Transverse colon (tissue), 4 donors: ENCODE measurements at regions not wholly inside any gene's neighbourhood (a gene's known extent, or its start where the extent isn't known, plus 50 kb on each side); places are given as distances from the start of the nearest gene placed in this dataset.

Experiments
- DNase-seq: peaks from one replicate; pipeline ENCODE4 v3.0.0-alpha.2; 2019
- H3K27ac ChIP-seq, 4 donors: fragments of 200-600 bp; sonication (generic); 2 replicates each; pipeline ENCODE4 v1.5.1; 2016 to 2018; ENCODE audit warnings: inconsistent platforms in 4 of 4
- H3K27me3 ChIP-seq: fragments of 200-600 bp; sonication (generic); 2 replicates; pipeline ENCODE4 v1.5.1; 2017; ENCODE audit warnings: inconsistent platforms
- H3K36me3 ChIP-seq, 4 donors: fragments of 200-600 bp; sonication (generic); 2 replicates each; pipeline ENCODE4 v1.5.1; 2017 to 2019; ENCODE audit warnings: inconsistent platforms in 4 of 4
- H3K4me1 ChIP-seq, 4 donors: fragments of 200-600 bp; sonication (generic); 2 replicates each; pipeline ENCODE4 v1.5.1; 2017 to 2020; ENCODE audit warnings: inconsistent platforms in 4 of 4
- H3K4me3 ChIP-seq, 4 donors: fragments of 200-600 bp; sonication (generic); 1 replicate in 1 of 4; 2 replicates in 3 of 4; pipeline versions ENCODE4 v1.5.1 to v1.6.1; 2017 to 2019; ENCODE audit warnings: inconsistent platforms in 4 of 4
- H3K9me3 ChIP-seq, 2 donors: fragments of 200-600 bp; sonication (generic); 2 replicates each; pipeline ENCODE4 v1.5.1; 2017 to 2019; ENCODE audit warnings: inconsistent platforms in 2 of 2
- EP300 ChIP-seq: sonication (generic); formaldehyde crosslinking; IDR thresholded peaks from one replicate; pipeline ENCODE4 v1.6.1; 2017; ENCODE audit warnings: antibody characterized with exemption, low read depth
- POLR2A ChIP-seq: fragments of 450-650 bp; IDR thresholded peaks from one replicate; pipeline ENCODE4 v1.6.1; 2016; ENCODE audit warnings: antibody characterized with exemption, mild to moderate bottlenecking, moderate library complexity
- POLR2AphosphoS5 ChIP-seq, 3 donors: sonication (generic); formaldehyde crosslinking; IDR thresholded peaks; one replicate each; pipeline ENCODE4 v1.6.1; 2016; ENCODE audit warnings: antibody characterized with exemption in 3 of 3
- WGBS, 2 donors: methylation state at CpG; one replicate each; pipeline ENCODE4 v1.1.5; 2018; ENCODE audit warnings: low coverage in 1 of 2; 5-methylcytosine and 5-hydroxymethylcytosine counted together
- in situ Hi-C, 4 donors: fragments of 200-750 bp; cut with MboI; loops; one replicate each; pipeline versions ENCODE4 v1.15.0 to v1.15.1; 2017; ENCODE audit warnings: low sequenced_read_pairs in 3 of 4, low pct_ligation_motif_present in 1 of 4, low pct_unique_long_range_greater_than_20kb in 1 of 4
- intact Hi-C: fragments of 100-400 bp; cut with DNase I; formaldehyde crosslinking; loops from one replicate; pipeline ENCODE4 v1.15.1; 2023; ENCODE audit warnings: low total_unique reads
- TF ChIP-seq, protein P1 (sequence below), 5 experiments: fragments of 200-600 bp in 3 of 5; fragments of 450-650 bp in 2 of 5; sonication (generic) in 3 of 5; IDR thresholded peaks; 1 replicate in 2 of 5; 2 replicates in 3 of 5; pipeline ENCODE4 v1.5.1; 2016 to 2017; ENCODE audit warnings: antibody characterized with exemption in 5 of 5, inconsistent platforms in 3 of 5, mild to moderate bottlenecking in 2 of 5, moderate library complexity in 1 of 5

DNA sequence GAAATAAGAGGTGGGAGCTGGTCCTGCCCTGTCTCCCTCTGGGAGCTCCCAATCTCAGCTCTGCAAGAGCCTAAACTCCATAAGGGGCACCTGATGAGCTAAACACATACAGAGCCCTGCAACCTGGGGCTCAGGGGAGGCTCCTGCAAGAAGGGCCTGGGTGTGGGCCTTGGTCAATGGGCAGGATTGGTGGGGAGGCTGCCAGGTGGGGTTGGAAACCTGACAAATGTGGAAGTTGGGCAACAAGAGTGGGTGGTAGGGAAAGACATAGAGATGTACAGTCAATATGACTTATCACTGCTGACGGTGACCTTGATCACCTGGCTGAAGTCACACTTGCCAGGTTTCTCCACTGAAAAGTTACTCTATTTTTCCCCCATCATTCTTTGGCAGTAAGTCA lies 209.9 kb downstream of the TTC32 start:
- intact Hi-C loops (no loop called here), in situ Hi-C loops (no loop called here)
- Histone ChIP-seq H3K9me3 (no peaks in the 10 kb centered on the region), H3K4me3 (no peak overlapping the region), H3K4me1 (no peaks in the 10 kb centered on the region), H3K36me3 (no peaks in the 10 kb centered on the region), H3K27me3 (no peaks in the 10 kb centered on the region), H3K27ac (no peak overlapping the region)
- 89% methylated on average over 1 of the region's 1 CpG; no CpG with 5 or more reads in 1 of the 2 donors for WGBS, 2 donors
- DNase-seq, result no peak
- no peak for TF ChIP-seq POLR2AphosphoS5 (IDR thresholded peaks at IDR 0.05)
- no peak for TF ChIP-seq POLR2A
- no peak for TF ChIP-seq EP300
- TF ChIP-seq, protein P1, sequence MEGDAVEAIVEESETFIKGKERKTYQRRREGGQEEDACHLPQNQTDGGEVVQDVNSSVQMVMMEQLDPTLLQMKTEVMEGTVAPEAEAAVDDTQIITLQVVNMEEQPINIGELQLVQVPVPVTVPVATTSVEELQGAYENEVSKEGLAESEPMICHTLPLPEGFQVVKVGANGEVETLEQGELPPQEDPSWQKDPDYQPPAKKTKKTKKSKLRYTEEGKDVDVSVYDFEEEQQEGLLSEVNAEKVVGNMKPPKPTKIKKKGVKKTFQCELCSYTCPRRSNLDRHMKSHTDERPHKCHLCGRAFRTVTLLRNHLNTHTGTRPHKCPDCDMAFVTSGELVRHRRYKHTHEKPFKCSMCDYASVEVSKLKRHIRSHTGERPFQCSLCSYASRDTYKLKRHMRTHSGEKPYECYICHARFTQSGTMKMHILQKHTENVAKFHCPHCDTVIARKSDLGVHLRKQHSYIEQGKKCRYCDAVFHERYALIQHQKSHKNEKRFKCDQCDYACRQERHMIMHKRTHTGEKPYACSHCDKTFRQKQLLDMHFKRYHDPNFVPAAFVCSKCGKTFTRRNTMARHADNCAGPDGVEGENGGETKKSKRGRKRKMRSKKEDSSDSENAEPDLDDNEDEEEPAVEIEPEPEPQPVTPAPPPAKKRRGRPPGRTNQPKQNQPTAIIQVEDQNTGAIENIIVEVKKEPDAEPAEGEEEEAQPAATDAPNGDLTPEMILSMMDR (IDR thresholded peaks at IDR 0.05), result no peak

DNA sequence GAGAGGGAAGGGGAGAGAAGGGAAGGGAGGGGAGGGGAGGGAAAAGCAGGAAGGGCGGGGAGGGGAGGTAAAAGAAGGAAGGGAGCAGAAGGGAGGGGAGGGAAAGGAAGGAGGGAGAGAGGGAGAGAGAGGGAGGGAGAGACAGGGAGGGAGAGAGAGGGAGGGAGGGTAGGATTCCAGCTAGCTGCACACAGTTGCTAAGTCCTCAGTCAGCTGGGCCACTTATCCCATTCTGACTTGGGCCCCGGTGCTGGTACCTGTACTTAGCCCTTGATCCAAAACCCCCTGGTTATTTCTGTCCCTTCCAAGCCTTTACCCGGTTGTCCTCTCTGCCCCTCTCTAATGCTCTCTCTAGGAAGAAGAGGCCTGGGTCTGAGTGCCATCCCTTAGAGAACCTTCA lies 211.4 kb downstream of the TTC32 start:
- H3K4me1 ChIP-seq, result no peaks in the 10 kb centered on the region
- H3K27ac ChIP-seq, result no peak overlapping the region
- in situ Hi-C loops (no loop called here), intact Hi-C loops (no loop called here)
- H3K36me3 ChIP-seq, result no peaks in the 10 kb centered on the region
- no peaks in the 10 kb centered on the region for H3K27me3 ChIP-seq
- no peak overlapping the region for H3K4me3 ChIP-seq
- 73 to 83% methylated on average over 2 to 3 of the region's 3 CpGs for WGBS, 2 donors
- no peaks in the 10 kb centered on the region for H3K9me3 ChIP-seq
- TF ChIP-seq EP300, result no peak
- TF ChIP-seq, protein P1 (IDR thresholded peaks at IDR 0.05), result no peak
- TF ChIP-seq POLR2A, result no peak
- TF ChIP-seq POLR2AphosphoS5 (IDR thresholded peaks at IDR 0.05), result no peak
- no peak for DNase-seq

DNA sequence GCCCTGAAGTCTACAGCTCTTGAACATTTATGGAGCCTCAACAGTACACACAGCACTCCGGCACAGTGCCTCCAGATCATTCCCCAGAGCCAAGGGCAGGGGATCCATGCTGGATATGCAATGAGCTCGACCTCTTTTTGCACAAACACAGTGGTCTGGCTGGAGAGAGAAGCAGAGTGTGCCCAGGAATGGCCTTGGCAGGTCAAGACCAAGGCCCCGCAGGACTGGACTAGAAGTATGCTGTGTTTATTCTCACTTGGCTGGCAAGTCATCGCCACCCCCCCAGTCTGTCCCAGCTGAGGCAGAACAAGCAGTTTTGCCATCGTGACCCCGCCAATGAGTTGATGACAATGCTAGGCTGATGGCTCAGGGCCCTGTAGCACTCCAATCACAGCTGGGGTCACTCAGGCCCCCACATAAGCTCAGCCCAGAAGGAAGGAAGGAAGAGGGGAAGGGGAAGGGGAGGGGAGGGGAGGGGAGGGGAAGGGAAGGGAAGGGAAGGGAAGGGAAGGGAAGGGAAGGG lies 212.1 kb downstream of the TTC32 start:
- 89% methylated on average over 6 of the region's 6 CpGs; no CpG with 5 or more reads in 1 of the 2 donors for WGBS, 2 donors
- DNase-seq, result no peak
- no peaks in the 10 kb centered on the region for H3K36me3 ChIP-seq
- no peak for TF ChIP-seq EP300
- TF ChIP-seq, protein P1 (IDR thresholded peaks at IDR 0.05), result no peak
- no peak for TF ChIP-seq POLR2A
- TF ChIP-seq POLR2AphosphoS5 (IDR thresholded peaks at IDR 0.05), result no peak
- H3K27me3 ChIP-seq, result no peaks in the 10 kb centered on the region
- H3K9me3 ChIP-seq, result no peaks in the 10 kb centered on the region
- H3K27ac ChIP-seq, result no peak overlapping the region
- H3K4me3 ChIP-seq, result no peak overlapping the region
- no peaks in the 10 kb centered on the region for H3K4me1 ChIP-seq
- in situ Hi-C loops (no loop called here), intact Hi-C loops (no loop called here)

DNA sequence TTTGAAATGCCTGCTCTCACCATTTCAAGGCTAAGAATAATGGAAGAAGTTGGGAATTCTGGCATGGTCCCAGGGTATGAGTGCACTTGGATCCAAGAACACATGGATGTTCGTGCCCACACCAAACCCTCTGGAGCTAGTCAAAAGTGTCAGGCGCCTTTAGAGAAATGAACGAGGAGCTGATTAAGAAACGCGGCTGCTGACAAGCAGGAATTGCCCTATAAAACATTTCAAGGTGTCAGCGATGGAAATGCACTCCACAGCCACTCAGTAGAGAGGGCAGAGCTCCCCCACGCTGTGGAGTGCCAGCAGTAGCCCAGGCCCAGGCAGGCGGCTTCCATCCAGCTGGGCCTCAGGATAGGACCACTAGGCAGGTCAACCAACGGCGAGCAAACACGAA lies 213.7 kb downstream of the TTC32 start:
- Histone ChIP-seq H3K27ac (no peak overlapping the region), H3K27me3 (no peaks in the 10 kb centered on the region), H3K4me1 (no peaks in the 10 kb centered on the region), H3K36me3 (no peaks in the 10 kb centered on the region), H3K9me3 (no peaks in the 10 kb centered on the region), H3K4me3 (no peak overlapping the region)
- DNase-seq, result no peak
- in situ Hi-C loops, result no loop called here
- 77 to 78% methylated on average over 7 to 11 of the region's 11 CpGs for WGBS, 2 donors
- TF ChIP-seq EP300 (no peak), POLR2AphosphoS5 (IDR thresholded peaks at IDR 0.05) (no peak), POLR2A (no peak)
- TF ChIP-seq, protein P1 (IDR thresholded peaks at IDR 0.05), result no peak
- intact Hi-C loops, result no loop called here
